Neural progenitor cell (in vitro differentiated cells): ENCODE measurements at regions not wholly inside any gene's neighbourhood (a gene's known extent, or its start where the extent isn't known, plus 50 kb on each side); places are given as distances from the start of the nearest gene placed in this dataset.

ENCODE experiments used
- DNase-seq: peaks from one replicate; pipeline ENCODE4 v3.0.0-alpha.2; 2016; ENCODE audit warnings: low spot score
- H2AFZ ChIP-seq: fragments of 200-600 bp; sonication (generic); replicated peaks from 2 replicates; pipeline ENCODE4 v1.6.1; 2016; ENCODE audit warnings: antibody characterized with exemption
- H3F3A ChIP-seq: fragments of 200-600 bp; sonication (generic); 2 replicates; pipeline ENCODE4 v1.6.1; 2016; ENCODE audit warnings: antibody characterized with exemption, low read depth
- H3K27ac ChIP-seq: fragments of 200-600 bp; sonication (generic); 2 replicates; pipeline ENCODE4 v1.5.1; 2016; ENCODE audit warnings: mild to moderate bottlenecking
- H3K27me3 ChIP-seq: fragments of 200-600 bp; sonication (generic); 2 replicates; pipeline ENCODE4 v1.6.1; 2016; ENCODE audit warnings: mild to moderate bottlenecking, moderate library complexity
- H3K36me3 ChIP-seq: fragments of 200-600 bp; sonication (generic); 2 replicates; pipeline ENCODE4 v1.5.1; 2016
- H3K4me1 ChIP-seq: fragments of 200-600 bp; sonication (generic); 2 replicates; pipeline ENCODE4 v1.6.1; 2016; ENCODE audit warnings: mixed run types
- H3K4me2 ChIP-seq: fragments of 200-600 bp; sonication (generic); 2 replicates; pipeline ENCODE4 v1.6.1; 2016
- H3K4me3 ChIP-seq: fragments of 200-600 bp; sonication (generic); 2 replicates; pipeline ENCODE4 v1.5.1; 2016
- H3K79me2 ChIP-seq: fragments of 200-600 bp; sonication (generic); 2 replicates; pipeline ENCODE4 v1.6.1; 2016; ENCODE audit warnings: low read depth
- H3K9ac ChIP-seq: fragments of 200-600 bp; sonication (generic); 2 replicates; pipeline ENCODE4 v1.6.1; 2016
- H3K9me3 ChIP-seq: fragments of 200-600 bp; sonication (generic); 2 replicates; pipeline ENCODE4 v1.5.1; 2016; ENCODE audit warnings: low read depth
- H4K20me1 ChIP-seq: fragments of 200-600 bp; sonication (generic); 2 replicates; pipeline ENCODE4 v1.6.1; 2016; ENCODE audit warnings: low read depth
- H3K27ac Mint-ChIP-seq: 3 replicates; pipeline ENCODE4 v1.8.0; 2021; ENCODE audit warnings: mixed read lengths
- H3K27me3 Mint-ChIP-seq: 2 replicates; pipeline ENCODE4 v1.8.0; 2022; ENCODE audit warnings: low read depth, mild to moderate bottlenecking, inconsistent platforms, moderate library complexity, mixed read lengths; ENCODE audit not compliant: insufficient read depth
- H3K36me3 Mint-ChIP-seq: 3 replicates; pipeline ENCODE4 v1.8.0; 2021; ENCODE audit warnings: mixed read lengths
- H3K4me1 Mint-ChIP-seq: 3 replicates; pipeline ENCODE4 v1.8.0; 2021; ENCODE audit warnings: mixed read lengths
- H3K4me3 Mint-ChIP-seq: 3 replicates; pipeline ENCODE4 v1.8.0; 2021; ENCODE audit warnings: mild to moderate bottlenecking, moderate library complexity, mixed read lengths
- H3K9me3 Mint-ChIP-seq: 3 replicates; pipeline ENCODE4 v1.8.0; 2020; ENCODE audit warnings: mixed read lengths
- CTCF ChIP-seq: fragments of 200-600 bp; sonication (generic); IDR thresholded peaks from 2 replicates; pipeline ENCODE4 v1.5.1; 2017; ENCODE audit warnings: antibody characterized with exemption, mild to moderate bottlenecking
- EZH2 ChIP-seq: fragments of 200-600 bp; sonication (generic); IDR thresholded peaks from 2 replicates; pipeline ENCODE4 v1.6.1; 2017; ENCODE audit warnings: antibody characterized with exemption, mild to moderate bottlenecking, moderate library complexity
- EZH2phosphoT487 ChIP-seq: fragments of 200-600 bp; sonication (generic); IDR thresholded peaks from 2 replicates; pipeline ENCODE4 v1.6.1; 2017; ENCODE audit warnings: antibody characterized with exemption

DNA sequence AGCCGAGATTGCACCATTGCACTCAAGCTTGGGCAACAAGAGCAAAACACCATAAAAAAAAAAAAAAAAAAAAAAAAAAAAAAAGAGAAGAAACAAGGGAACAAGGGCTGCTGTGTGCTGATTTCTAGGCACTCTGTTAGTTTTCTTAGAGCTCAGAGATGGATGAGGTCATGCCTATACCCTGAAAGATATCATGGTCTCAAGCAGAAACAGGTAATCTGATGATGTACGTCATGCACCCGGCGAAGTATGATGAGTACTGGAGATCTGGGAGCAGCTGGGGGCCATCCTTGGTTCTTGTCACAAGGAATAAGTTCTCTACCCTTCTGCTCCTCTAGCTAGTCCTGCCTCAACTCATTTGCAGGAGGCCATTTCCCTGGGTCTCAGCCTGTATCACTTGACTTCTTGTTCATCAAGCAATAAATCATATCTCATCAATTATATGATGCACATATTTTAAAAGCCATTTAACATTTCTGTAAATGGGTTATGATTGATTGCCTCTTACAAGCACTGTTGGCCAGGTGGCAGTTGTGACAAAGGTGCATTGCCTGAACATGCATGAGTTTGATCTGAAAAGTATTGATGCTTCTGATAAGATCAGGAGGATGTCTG lies 517.2 kb downstream of the DHX35 start:
- Histone ChIP-seq H2AFZ (no peak overlapping the region), H3K27me3 (no peaks in the 10 kb centered on the region), H3K9ac (no peak overlapping the region), H3K4me3 (no peak overlapping the region), H3K9me3 (no peaks in the 10 kb centered on the region), H3F3A (no peaks in the 10 kb centered on the region), H3K4me1 (no peaks in the 10 kb centered on the region), H3K27ac (no peak overlapping the region), H3K79me2 (no peaks in the 10 kb centered on the region), H3K36me3 (no peaks in the 10 kb centered on the region), H4K20me1 (no peaks in the 10 kb centered on the region), H3K4me2 (no peak overlapping the region)
- Mint-ChIP-seq H3K9me3 (no peaks in the 10 kb centered on the region), H3K4me3 (no peak overlapping the region), H3K4me1 (no peaks in the 10 kb centered on the region), H3K27me3 (peaks cover 6% of the 10 kb centered on the region), H3K36me3 (no peaks in the 10 kb centered on the region), H3K27ac (no peak overlapping the region)
- DNase-seq = no peak
- no peak for TF ChIP-seq CTCF
- no peak for TF ChIP-seq EZH2phosphoT487
- no peak for TF ChIP-seq EZH2

DNA sequence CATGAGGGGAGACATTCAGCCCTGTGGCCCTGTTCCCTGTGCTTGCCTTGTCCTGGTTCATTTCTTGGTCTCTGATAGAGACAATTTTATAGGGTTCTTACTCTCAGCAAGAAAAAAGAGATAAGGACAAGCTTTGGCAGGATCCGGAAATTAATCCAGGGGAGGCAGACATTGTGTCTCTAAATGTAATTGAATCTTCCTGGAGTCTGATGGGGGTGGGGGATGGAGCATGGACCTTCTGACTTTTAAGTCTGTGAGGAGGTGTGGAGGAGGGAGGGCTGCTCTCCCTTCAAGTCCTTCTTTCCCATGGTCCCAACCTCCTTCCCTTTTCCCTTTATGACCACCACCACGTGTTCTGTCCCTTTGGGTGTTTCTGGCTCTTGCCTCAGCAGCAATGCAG lies 512.7 kb downstream of the DHX35 start:
- no peak overlapping the region for H3K4me3 ChIP-seq
- H3K4me3 Mint-ChIP-seq = no peak overlapping the region
- H2AFZ ChIP-seq = no peak overlapping the region
- no peak overlapping the region for H3K27ac Mint-ChIP-seq
- no peak overlapping the region for H3K9ac ChIP-seq
- peaks cover 6% of the 10 kb centered on the region for H3K27me3 Mint-ChIP-seq
- H4K20me1 ChIP-seq = no peaks in the 10 kb centered on the region
- no peaks in the 10 kb centered on the region for H3K4me1 Mint-ChIP-seq
- peaks cover 4% of the 10 kb centered on the region for H3K9me3 Mint-ChIP-seq
- H3K79me2 ChIP-seq = no peaks in the 10 kb centered on the region
- no peak for DNase-seq
- no peak for TF ChIP-seq EZH2
- no peak for TF ChIP-seq CTCF
- TF ChIP-seq EZH2phosphoT487 = no peak
- H3K27me3 ChIP-seq = no peaks in the 10 kb centered on the region
- no peak overlapping the region for H3K27ac ChIP-seq
- H3K4me1 ChIP-seq = no peaks in the 10 kb centered on the region
- H3K9me3 ChIP-seq = no peaks in the 10 kb centered on the region
- no peak overlapping the region for H3K4me2 ChIP-seq
- no peaks in the 10 kb centered on the region for H3K36me3 Mint-ChIP-seq
- H3K36me3 ChIP-seq = no peaks in the 10 kb centered on the region
- H3F3A ChIP-seq = no peaks in the 10 kb centered on the region

GRCh38 chr20:39473536-39473935 lies 511.4 kb downstream of the DHX35 start:
- no peak overlapping the region for H2AFZ ChIP-seq
- H3F3A ChIP-seq = no peaks in the 10 kb centered on the region
- H3K4me1 ChIP-seq = no peaks in the 10 kb centered on the region
- H3K27me3 Mint-ChIP-seq = peaks cover 6% of the 10 kb centered on the region
- DNase-seq = no peak
- no peak overlapping the region for H3K4me2 ChIP-seq
- H3K4me1 Mint-ChIP-seq = no peaks in the 10 kb centered on the region
- H3K4me3 Mint-ChIP-seq = no peak overlapping the region
- no peaks in the 10 kb centered on the region for H3K36me3 Mint-ChIP-seq
- H3K4me3 ChIP-seq = no peak overlapping the region
- H3K79me2 ChIP-seq = no peaks in the 10 kb centered on the region
- H3K9me3 ChIP-seq = no peaks in the 10 kb centered on the region
- no peak overlapping the region for H3K9ac ChIP-seq
- TF ChIP-seq CTCF (no peak), EZH2phosphoT487 (no peak), EZH2 (no peak)
- H3K9me3 Mint-ChIP-seq = peaks cover 4% of the 10 kb centered on the region
- H3K27me3 ChIP-seq = no peaks in the 10 kb centered on the region
- no peak overlapping the region for H3K27ac Mint-ChIP-seq
- H3K27ac ChIP-seq = no peak overlapping the region
- no peaks in the 10 kb centered on the region for H3K36me3 ChIP-seq
- H4K20me1 ChIP-seq = no peaks in the 10 kb centered on the region
